ENCODE measurements at regions not wholly inside any gene's neighbourhood (a gene's known extent, or its start where the extent isn't known, plus 50 kb on each side); places are given as distances from the start of the nearest gene placed in this dataset.
"Not testable (repeated sequence)": the region's sequence is repeated elsewhere in the genome, so short reads cannot be mapped to it uniquely, and the experiment has no call there.

DNA sequence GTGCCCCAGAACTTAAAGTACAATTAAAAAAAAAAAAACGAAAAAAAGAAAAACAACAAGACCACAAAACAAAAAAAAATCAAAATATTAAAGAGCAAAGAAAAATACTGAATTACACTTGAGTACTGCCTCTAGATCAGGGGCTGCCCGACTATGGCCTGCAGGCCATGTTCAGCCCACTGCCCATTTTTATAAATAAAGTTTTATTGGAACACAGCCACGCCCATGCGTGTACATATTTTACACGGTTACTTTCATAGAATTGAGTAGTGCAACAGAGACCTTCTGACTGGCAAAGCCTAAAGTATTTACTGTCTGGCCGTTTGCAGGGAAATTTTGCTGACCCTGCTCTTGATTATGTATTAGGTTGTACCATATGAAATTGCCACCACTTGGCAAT is 130.5 kb downstream of the ATXN3L start:
- H3K79me2 ChIP-seq (ENCODE audit: control insufficient read depth, insufficient read depth, low read length), result no peaks in the 10 kb centered on the region
- no peak overlapping the region for H3K4me2 ChIP-seq (ENCODE audit: low read length)
- no peak overlapping the region for H3K4me3 ChIP-seq (ENCODE audit: low read length)
- no peak overlapping the region for H2BK5ac ChIP-seq (ENCODE audit: low read length)
- H2BK120ac ChIP-seq (ENCODE audit: low read depth, low read length), result no peak overlapping the region
- DNase-seq, result no peak
- no peak overlapping the region for H3K56ac ChIP-seq (ENCODE audit: low read length)
- no peaks in the 10 kb centered on the region for H3K79me1 ChIP-seq (ENCODE audit: low read length)
- H4K8ac ChIP-seq (ENCODE audit: low read depth, low read length), result no peak overlapping the region
- H3K36me3 ChIP-seq (ENCODE audit: control insufficient read depth, insufficient read depth, low read length), result no peaks in the 10 kb centered on the region
- no peak overlapping the region for H3K23ac ChIP-seq (ENCODE audit: low read length)
- H2BK15ac ChIP-seq (replicated peaks; ENCODE audit: low read depth), result no peak overlapping the region
- WGBS (ENCODE audit: extremely low coverage, insufficient coverage, low lambda C conversion rate), result no CpG with 5 or more reads among the region's 6 CpGs
- H3K4me1 ChIP-seq (ENCODE audit: control insufficient read depth, low read depth, low read length), result no peaks in the 10 kb centered on the region
- H4K5ac ChIP-seq (ENCODE audit: low read length), result no peak overlapping the region
- no peak overlapping the region for H3K18ac ChIP-seq (ENCODE audit: low read length)
- H2AK5ac ChIP-seq (ENCODE audit: low read length), result no peak overlapping the region
- no peak overlapping the region for H3K4ac ChIP-seq (ENCODE audit: low read depth, low read length)
- H3K27ac ChIP-seq (ENCODE audit: low read depth, low read length), result no peak overlapping the region
- H3K27me3 ChIP-seq (ENCODE audit: insufficient read depth, low read length, poor library complexity), result no peaks in the 10 kb centered on the region
- H3K9ac ChIP-seq (ENCODE audit: low read length), result no peak overlapping the region

GRCh38 chrX:13188731-13189309 is 131.0 kb downstream of the ATXN3L start:
- H2BK120ac ChIP-seq (ENCODE audit: low read depth, low read length), result no peak overlapping the region
- no peak overlapping the region for H3K4me3 ChIP-seq (ENCODE audit: low read length)
- WGBS (ENCODE audit: extremely low coverage, insufficient coverage, low lambda C conversion rate), result no CpG with 5 or more reads among the region's 5 CpGs
- H4K5ac ChIP-seq (ENCODE audit: low read length), result no peak overlapping the region
- no peaks in the 10 kb centered on the region for H3K4me1 ChIP-seq (ENCODE audit: control insufficient read depth, low read depth, low read length)
- H3K79me2 ChIP-seq (ENCODE audit: control insufficient read depth, insufficient read depth, low read length), result no peaks in the 10 kb centered on the region
- H3K18ac ChIP-seq (ENCODE audit: low read length), result no peak overlapping the region
- no peaks in the 10 kb centered on the region for H3K27me3 ChIP-seq (ENCODE audit: insufficient read depth, low read length, poor library complexity)
- H3K9ac ChIP-seq (ENCODE audit: low read length), result no peak overlapping the region
- no peaks in the 10 kb centered on the region for H3K79me1 ChIP-seq (ENCODE audit: low read length)
- H2BK5ac ChIP-seq (ENCODE audit: low read length), result no peak overlapping the region
- H3K36me3 ChIP-seq (ENCODE audit: control insufficient read depth, insufficient read depth, low read length), result no peaks in the 10 kb centered on the region
- H3K23ac ChIP-seq (ENCODE audit: low read length), result no peak overlapping the region
- no peak overlapping the region for H3K4me2 ChIP-seq (ENCODE audit: low read length)
- H2AK5ac ChIP-seq (ENCODE audit: low read length), result no peak overlapping the region
- no peak overlapping the region for H3K56ac ChIP-seq (ENCODE audit: low read length)
- H3K27ac ChIP-seq (ENCODE audit: low read depth, low read length), result no peak overlapping the region
- H4K8ac ChIP-seq (ENCODE audit: low read depth, low read length), result no peak overlapping the region
- no peak overlapping the region for H3K4ac ChIP-seq (ENCODE audit: low read depth, low read length)
- DNase-seq, result no peak
- H2BK15ac ChIP-seq (replicated peaks; ENCODE audit: low read depth), result no peak overlapping the region

DNA sequence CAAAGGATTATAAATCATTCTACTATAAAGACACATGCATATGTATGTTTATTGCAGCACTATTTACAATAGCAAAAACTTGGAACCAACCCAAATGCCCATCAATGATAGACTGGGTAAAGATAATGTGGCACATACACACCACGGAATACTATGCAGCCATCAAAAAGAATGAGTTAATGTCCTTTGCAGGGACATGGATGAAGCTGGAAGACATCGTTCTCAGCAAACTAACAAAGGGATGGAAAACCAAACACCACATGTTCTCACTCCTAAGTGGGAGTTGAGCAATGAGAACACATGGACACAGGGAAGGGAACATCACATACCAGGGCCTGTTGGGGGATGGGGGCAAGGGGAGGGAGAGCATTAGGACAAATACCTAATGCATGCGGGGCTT is 133.2 kb downstream of the ATXN3L start:
- not testable (repeated sequence) for H4K5ac ChIP-seq (ENCODE audit: low read length); H2BK120ac ChIP-seq (ENCODE audit: low read depth, low read length); H2BK15ac ChIP-seq (replicated peaks; ENCODE audit: low read depth); H3K27me3 ChIP-seq (ENCODE audit: insufficient read depth, low read length, poor library complexity); H3K4me2 ChIP-seq (ENCODE audit: low read length); H3K23ac ChIP-seq (ENCODE audit: low read length); H3K36me3 ChIP-seq (ENCODE audit: control insufficient read depth, insufficient read depth, low read length); H3K9ac ChIP-seq (ENCODE audit: low read length); H3K4me3 ChIP-seq (ENCODE audit: low read length); H3K79me1 ChIP-seq (ENCODE audit: low read length); H2AK5ac ChIP-seq (ENCODE audit: low read length); H3K4ac ChIP-seq (ENCODE audit: low read depth, low read length); H3K4me1 ChIP-seq (ENCODE audit: control insufficient read depth, low read depth, low read length); H3K27ac ChIP-seq (ENCODE audit: low read depth, low read length); H3K56ac ChIP-seq (ENCODE audit: low read length); H3K18ac ChIP-seq (ENCODE audit: low read length); H2BK5ac ChIP-seq (ENCODE audit: low read length); DNase-seq; H3K79me2 ChIP-seq (ENCODE audit: control insufficient read depth, insufficient read depth, low read length); H4K8ac ChIP-seq (ENCODE audit: low read depth, low read length)
- WGBS (ENCODE audit: extremely low coverage, insufficient coverage, low lambda C conversion rate), result no CpG with 5 or more reads among the region's 3 CpGs

DNA sequence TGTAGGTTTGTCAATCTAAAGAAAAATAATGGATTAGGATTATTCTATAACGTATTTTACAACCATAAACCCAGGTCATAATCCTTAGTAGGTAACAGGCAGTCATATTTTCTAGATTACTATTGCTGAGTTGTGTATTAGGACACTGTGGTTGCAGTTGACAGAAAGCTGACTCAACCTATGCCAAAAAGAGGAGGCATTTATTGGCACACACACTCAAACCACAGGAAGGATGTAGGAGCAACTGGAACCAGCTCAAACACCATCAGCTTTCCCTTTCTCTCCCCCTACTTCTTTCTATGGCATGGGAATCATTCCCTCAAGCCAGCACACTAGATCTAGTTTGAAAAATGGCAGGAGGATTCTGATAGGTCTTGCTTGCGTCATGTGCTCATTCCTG is 136.4 kb upstream of the FAM9C start:
- WGBS (ENCODE audit: extremely low coverage, insufficient coverage, low lambda C conversion rate), result no CpG with 5 or more reads among the region's 2 CpGs
- H3K4ac ChIP-seq (ENCODE audit: low read depth, low read length), result no peak overlapping the region
- H3K23ac ChIP-seq (ENCODE audit: low read length), result no peak overlapping the region
- H3K4me1 ChIP-seq (ENCODE audit: control insufficient read depth, low read depth, low read length), result no peaks in the 10 kb centered on the region
- H3K56ac ChIP-seq (ENCODE audit: low read length), result no peak overlapping the region
- H3K4me3 ChIP-seq (ENCODE audit: low read length), result no peak overlapping the region
- H4K5ac ChIP-seq (ENCODE audit: low read length), result no peak overlapping the region
- no peak overlapping the region for H2BK120ac ChIP-seq (ENCODE audit: low read depth, low read length)
- no peak overlapping the region for H4K8ac ChIP-seq (ENCODE audit: low read depth, low read length)
- H3K18ac ChIP-seq (ENCODE audit: low read length), result no peak overlapping the region
- no peaks in the 10 kb centered on the region for H3K79me1 ChIP-seq (ENCODE audit: low read length)
- H3K27me3 ChIP-seq (ENCODE audit: insufficient read depth, low read length, poor library complexity), result no peaks in the 10 kb centered on the region
- H3K27ac ChIP-seq (ENCODE audit: low read depth, low read length), result no peak overlapping the region
- H3K36me3 ChIP-seq (ENCODE audit: control insufficient read depth, insufficient read depth, low read length), result no peaks in the 10 kb centered on the region
- no peaks in the 10 kb centered on the region for H3K79me2 ChIP-seq (ENCODE audit: control insufficient read depth, insufficient read depth, low read length)
- H2BK5ac ChIP-seq (ENCODE audit: low read length), result no peak overlapping the region
- H2AK5ac ChIP-seq (ENCODE audit: low read length), result no peak overlapping the region
- H2BK15ac ChIP-seq (replicated peaks; ENCODE audit: low read depth), result no peak overlapping the region
- H3K9ac ChIP-seq (ENCODE audit: low read length), result no peak overlapping the region
- DNase-seq, result no peak
- H3K4me2 ChIP-seq (ENCODE audit: low read length), result no peak overlapping the region

- H3K9ac ChIP-seq (ENCODE audit: low read length), result no peak overlapping the region
- no peak overlapping the region for H3K56ac ChIP-seq (ENCODE audit: low read length)
- H4K5ac ChIP-seq (ENCODE audit: low read length), result no peak overlapping the region
- no peaks in the 10 kb centered on the region for H3K27me3 ChIP-seq (ENCODE audit: insufficient read depth, low read length, poor library complexity)
- no peaks in the 10 kb centered on the region for H3K79me1 ChIP-seq (ENCODE audit: low read length)
- no peaks in the 10 kb centered on the region for H3K4me1 ChIP-seq (ENCODE audit: control insufficient read depth, low read depth, low read length)
- no peak overlapping the region for H2AK5ac ChIP-seq (ENCODE audit: low read length)
- no peak overlapping the region for H3K4me3 ChIP-seq (ENCODE audit: low read length)
- no peak overlapping the region for H4K8ac ChIP-seq (ENCODE audit: low read depth, low read length)
- no peak overlapping the region for H2BK5ac ChIP-seq (ENCODE audit: low read length)
- H3K18ac ChIP-seq (ENCODE audit: low read length), result no peak overlapping the region
- H2BK15ac ChIP-seq (replicated peaks; ENCODE audit: low read depth), result no peak overlapping the region
- no peak overlapping the region for H3K27ac ChIP-seq (ENCODE audit: low read depth, low read length)
- no peak for DNase-seq
- no CpG with 5 or more reads among the region's 3 CpGs for WGBS (ENCODE audit: extremely low coverage, insufficient coverage, low lambda C conversion rate)
- H2BK120ac ChIP-seq (ENCODE audit: low read depth, low read length), result no peak overlapping the region
- H3K36me3 ChIP-seq (ENCODE audit: control insufficient read depth, insufficient read depth, low read length), result no peaks in the 10 kb centered on the region
- no peaks in the 10 kb centered on the region for H3K79me2 ChIP-seq (ENCODE audit: control insufficient read depth, insufficient read depth, low read length)
- H3K23ac ChIP-seq (ENCODE audit: low read length), result no peak overlapping the region
- H3K4me2 ChIP-seq (ENCODE audit: low read length), result no peak overlapping the region
- H3K4ac ChIP-seq (ENCODE audit: low read depth, low read length), result no peak overlapping the region
These were observed 135.2 kb upstream of the FAM9C start for GRCh38 chrX:13179586-13179985.

- Histone ChIP-seq H3K56ac (ENCODE audit: low read length) (no peak overlapping the region), H3K27ac (ENCODE audit: low read depth, low read length) (no peak overlapping the region), H3K4me1 (ENCODE audit: control insufficient read depth, low read depth, low read length) (no peaks in the 10 kb centered on the region), H4K8ac (ENCODE audit: low read depth, low read length) (no peak overlapping the region), H2AK5ac (ENCODE audit: low read length) (no peak overlapping the region), H3K23ac (ENCODE audit: low read length) (no peak overlapping the region), H2BK5ac (ENCODE audit: low read length) (no peak overlapping the region), H3K36me3 (ENCODE audit: control insufficient read depth, insufficient read depth, low read length) (no peaks in the 10 kb centered on the region), H3K4me3 (ENCODE audit: low read length) (no peak overlapping the region), H3K18ac (ENCODE audit: low read length) (no peak overlapping the region), H3K27me3 (ENCODE audit: insufficient read depth, low read length, poor library complexity) (no peaks in the 10 kb centered on the region), H2BK15ac (replicated peaks; ENCODE audit: low read depth) (no peak overlapping the region), H2BK120ac (ENCODE audit: low read depth, low read length) (no peak overlapping the region), H3K4me2 (ENCODE audit: low read length) (no peak overlapping the region), H3K4ac (ENCODE audit: low read depth, low read length) (no peak overlapping the region), H3K79me2 (ENCODE audit: control insufficient read depth, insufficient read depth, low read length) (no peaks in the 10 kb centered on the region), H3K9ac (ENCODE audit: low read length) (no peak overlapping the region), H4K5ac (ENCODE audit: low read length) (no peak overlapping the region), H3K79me1 (ENCODE audit: low read length) (no peaks in the 10 kb centered on the region)
- DNase-seq, result no peak
- WGBS (ENCODE audit: extremely low coverage, insufficient coverage, low lambda C conversion rate), result no CpG with 5 or more reads among the region's 2 CpGs
These were observed 134.7 kb upstream of the FAM9C start for GRCh38 chrX:13179100-13179499.
